GM19238 (cell line): ENCODE measurements at regions not wholly inside any gene's neighbourhood (a gene's known extent, or its start where the extent isn't known, plus 50 kb on each side); places are given as distances from the start of the nearest gene placed in this dataset.

Source experiments
- DNase-seq: peaks from one replicate; pipeline ENCODE4 v3.0.0; 2011; ENCODE audit warnings: low spot score; ENCODE audit not compliant: insufficient read length

GRCh38 chr2:150715501-150715900 is 228.0 kb upstream of the RND3 start:
- DNase-seq: no peak

- no peak for DNase-seq
Measured at GRCh38 chr2:150710916-150711315, 223.4 kb upstream of the RND3 start.

- no peak for DNase-seq
Measured at GRCh38 chr2:150710041-150710440, 222.6 kb upstream of the RND3 start.

- no peak for DNase-seq
Measured at GRCh38 chr2:150706561-150706960, 219.1 kb upstream of the RND3 start.

- no peak for DNase-seq
Measured at GRCh38 chr2:150705767-150706166, 218.3 kb upstream of the RND3 start.

- DNase-seq: no peak
Measured at GRCh38 chr2:150705357-150705756, 217.9 kb upstream of the RND3 start.

GRCh38 chr2:150702791-150703190 is 215.3 kb upstream of the RND3 start:
- DNase-seq: no peak

- no peak for DNase-seq
Measured at GRCh38 chr2:150700666-150701580, 213.5 kb upstream of the RND3 start.

- DNase-seq: no peak
Measured at GRCh38 chr2:150699218-150699617, 211.8 kb upstream of the RND3 start.

GRCh38 chr2:150698016-150698661 is 210.7 kb upstream of the RND3 start:
- no peak for DNase-seq

- no peak for DNase-seq
Measured at GRCh38 chr2:150697596-150697995, 210.1 kb upstream of the RND3 start.

GRCh38 chr2:150695451-150696135 is 208.1 kb upstream of the RND3 start:
- DNase-seq: no peak

- no peak for DNase-seq
Measured at GRCh38 chr2:150693556-150693955, 206.1 kb upstream of the RND3 start.

- DNase-seq: no peak
Measured at GRCh38 chr2:150690870-150691269, 203.4 kb upstream of the RND3 start.

GRCh38 chr2:150690261-150690660 is 202.8 kb upstream of the RND3 start:
- DNase-seq: no peak

- no peak for DNase-seq
Measured at GRCh38 chr2:150689590-150689989, 202.1 kb upstream of the RND3 start.

GRCh38 chr2:150688016-150688415 is 200.5 kb upstream of the RND3 start:
- no peak for DNase-seq

GRCh38 chr2:150686391-150686790 is 198.9 kb upstream of the RND3 start:
- DNase-seq: no peak

- DNase-seq: no peak
Measured at GRCh38 chr2:150681120-150681804, 193.8 kb upstream of the RND3 start.

GRCh38 chr2:150679456-150680120 is 192.1 kb upstream of the RND3 start:
- no peak for DNase-seq

GRCh38 chr2:150677551-150677950 is 190.1 kb upstream of the RND3 start:
- DNase-seq: no peak
